GM12872 (cell line): ENCODE measurements at regions not wholly inside any gene's neighbourhood (a gene's known extent, or its start where the extent isn't known, plus 50 kb on each side); places are given as distances from the start of the nearest gene placed in this dataset.

Experiments used
- CTCF ChIP-seq: IDR thresholded peaks from 3 replicates; pipeline ENCODE4 v1.5.1; 2011; ENCODE audit warnings: low read depth, mild to moderate bottlenecking, low read length, moderate library complexity; ENCODE audit not compliant: insufficient read depth

- TF ChIP-seq CTCF = no peak
These were observed 192.3 kb downstream of the ATPSCKMT start for GRCh38 chr5:10057356-10057755.

GRCh38 chr5:10056228-10056760 is 193.4 kb downstream of the ATPSCKMT start:
- no peak for TF ChIP-seq CTCF

- no peak for TF ChIP-seq CTCF
These were observed 199.7 kb downstream of the ATPSCKMT start for GRCh38 chr5:10049858-10050455.

GRCh38 chr5:10046676-10047075 is 203.0 kb downstream of the ATPSCKMT start:
- TF ChIP-seq CTCF = no peak

- no peak for TF ChIP-seq CTCF
These were observed 204.3 kb downstream of the ATPSCKMT start for GRCh38 chr5:10045376-10045775.

GRCh38 chr5:10036136-10036815 is 213.4 kb downstream of the ATPSCKMT start:
- no peak for TF ChIP-seq CTCF

GRCh38 chr5:10034001-10034400 is 215.7 kb downstream of the ATPSCKMT start:
- TF ChIP-seq CTCF = no peak
